Aorta (tissue), 5 donors: ENCODE measurements at regions not wholly inside any gene's neighbourhood (a gene's known extent, or its start where the extent isn't known, plus 50 kb on each side); places are given as distances from the start of the nearest gene placed in this dataset.
"Not testable (repeated sequence)": the region's sequence is repeated elsewhere in the genome, so short reads cannot be mapped to it uniquely, and the experiment has no call there.

ENCODE experiments used
- ATAC-seq: fragments of 200-7000 bp; cut with Tn5 transposase; one replicate; pipeline ENCODE4 v1.9.1; 2022; ENCODE audit warnings: moderate library complexity; ENCODE audit not compliant: low FRiP score
- DNase-seq, 2 donors: peaks; one replicate each; pipeline ENCODE4 v3.0.0-alpha.2; 2020
- H3K27ac ChIP-seq, 2 donors: one replicate each; pipeline ENCODE4 v1.5.1; 2013; ENCODE audit warnings: low read length in 2 of 2, mild to moderate bottlenecking in 2 of 2, moderate library complexity in 2 of 2, control low read depth in 1 of 2, inconsistent platforms in 1 of 2, low read depth in 1 of 2
- H3K27me3 ChIP-seq, 2 donors: one replicate each; pipeline ENCODE4 v1.6.1; 2013; ENCODE audit warnings: control low read depth in 1 of 2, low read length in 1 of 2, mild to moderate bottlenecking in 1 of 2, moderate library complexity in 1 of 2; ENCODE audit not compliant: insufficient read depth in 2 of 2, control insufficient read depth in 1 of 2
- H3K36me3 ChIP-seq, 2 donors: one replicate each; pipeline ENCODE4 v1.6.1; 2013; ENCODE audit warnings: control low read depth in 1 of 2, low read length in 1 of 2, mild to moderate bottlenecking in 1 of 2; ENCODE audit not compliant: insufficient read depth in 2 of 2, control insufficient read depth in 1 of 2
- H3K4me1 ChIP-seq, 2 donors: one replicate each; pipeline ENCODE4 v1.6.1; 2013; ENCODE audit warnings: low read length in 2 of 2, control low read depth in 1 of 2, mild to moderate bottlenecking in 1 of 2, moderate library complexity in 1 of 2; ENCODE audit not compliant: insufficient read depth in 2 of 2, control insufficient read depth in 1 of 2
- H3K4me3 ChIP-seq, 2 donors: one replicate each; pipeline ENCODE4 v1.5.1; 2013; ENCODE audit warnings: low read length in 2 of 2, control low read depth in 1 of 2, mild to moderate bottlenecking in 1 of 2
- H3K9me3 ChIP-seq: one replicate; pipeline ENCODE4 v1.6.1; 2013; ENCODE audit warnings: mild to moderate bottlenecking, low read length; ENCODE audit not compliant: control insufficient read depth
- WGBS, 2 donors: extraction: QIAGEN DNeasy Blood & Tissue Kit; methylation state at CpG; one replicate each; pipeline ENCODE4 v1.1.7; 2013; 5-methylcytosine and 5-hydroxymethylcytosine counted together
- intact Hi-C, 2 donors: fragments of 100-400 bp; cut with DNase I; formaldehyde crosslinking; loops; one replicate each; pipeline versions ENCODE4 v1.14.2 to v1.15.0; 2022
- donor health status: healthy with polysubstance abuse.
- donor health status: Bipolar disorder and iron deficiency.
- donor health status: DM: no; HTN: no; CAD: no.
- donor health status: DM: no; HTN: no; CAD: no.
- donor health status: DM: yes; HTN: yes; CAD: no.

DNA sequence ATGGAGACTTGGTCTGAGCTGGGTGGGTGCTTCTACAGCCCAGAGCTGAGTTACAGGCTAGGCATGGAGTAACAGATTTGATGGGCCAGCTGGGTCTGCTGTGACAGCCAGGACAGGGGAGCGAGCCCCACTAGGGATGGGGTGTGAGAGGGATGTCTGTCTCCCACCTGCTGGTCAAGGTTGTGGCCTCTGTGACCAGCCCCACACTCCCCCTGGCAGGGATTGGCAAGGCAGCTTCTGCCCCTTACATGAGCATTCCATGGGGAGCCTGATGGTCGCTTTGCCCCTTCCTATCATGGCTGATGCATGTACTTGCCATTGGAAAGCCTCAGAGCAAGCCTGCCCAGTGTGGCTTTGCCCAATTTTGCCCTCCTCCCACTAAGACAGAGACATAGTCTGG is 162.0 kb upstream of the FIGN start:
- ATAC-seq (no peak), DNase-seq (no peak)
- H3K27ac ChIP-seq, result no peak overlapping the region
- intact Hi-C loops, result no loop called here
- no peaks in the 10 kb centered on the region for H3K9me3 ChIP-seq
- no peak overlapping the region for H3K4me3 ChIP-seq
- H3K36me3 ChIP-seq, result no peaks in the 10 kb centered on the region
- WGBS, 2 donors, result 96% methylated on average over 2 of the region's 2 CpGs
- no peaks in the 10 kb centered on the region for H3K4me1 ChIP-seq
- no peaks in the 10 kb centered on the region for H3K27me3 ChIP-seq

DNA sequence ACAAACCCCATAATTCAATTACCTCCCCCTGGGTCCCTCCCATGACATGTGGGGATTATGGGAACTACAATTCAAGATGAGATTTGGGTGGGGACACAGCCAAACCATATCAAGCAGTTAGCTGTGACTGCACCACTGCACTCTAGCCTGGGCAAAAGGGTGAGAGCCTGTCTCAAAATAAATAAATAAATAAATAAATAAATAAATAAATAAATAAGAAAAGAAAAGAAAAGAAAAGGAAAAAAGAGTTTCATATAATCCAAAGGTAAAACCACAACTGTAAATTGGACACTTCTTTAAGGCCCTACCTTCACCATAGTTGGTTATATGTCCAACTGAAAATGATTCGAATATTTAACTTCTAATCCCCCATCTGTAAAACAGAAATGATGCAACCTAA is 157.6 kb upstream of the FIGN start:
- ATAC-seq, H3K27ac ChIP-seq, H3K36me3 ChIP-seq, intact Hi-C loops, H3K4me3 ChIP-seq, H3K27me3 ChIP-seq, H3K9me3 ChIP-seq, H3K4me1 ChIP-seq, DNase-seq: not testable (repeated sequence)
- 51 to 89% methylated on average over 1 of the region's 1 CpG for WGBS, 2 donors

DNA sequence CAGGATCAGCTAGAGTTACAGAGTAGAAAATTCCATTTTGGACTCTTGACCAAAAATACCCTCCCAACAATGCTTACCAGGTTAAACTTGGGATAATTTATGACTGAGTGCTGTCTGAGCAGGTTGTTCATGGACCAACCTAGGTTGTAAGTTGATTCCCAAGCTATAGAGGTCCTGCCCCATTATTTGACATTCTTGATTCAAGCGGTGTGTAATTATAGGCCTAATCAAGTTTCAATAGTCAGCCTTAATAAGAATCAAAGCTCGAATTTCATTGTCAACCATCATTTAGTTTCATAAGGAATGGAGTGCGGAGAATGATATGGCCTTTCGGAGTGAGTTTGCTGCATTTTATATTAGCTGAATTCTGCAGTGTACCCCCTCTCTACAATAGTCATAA is 152.8 kb upstream of the FIGN start:
- Histone ChIP-seq H3K9me3 (no peaks in the 10 kb centered on the region), H3K27me3 (no peaks in the 10 kb centered on the region), H3K27ac (no peak overlapping the region), H3K36me3 (no peaks in the 10 kb centered on the region), H3K4me1 (no peaks in the 10 kb centered on the region), H3K4me3 (no peak overlapping the region)
- ATAC-seq (no peak), DNase-seq (no peak)
- intact Hi-C loops, result no loop called here
- WGBS, 2 donors, result 94 to 97% methylated on average over 4 of the region's 4 CpGs

DNA sequence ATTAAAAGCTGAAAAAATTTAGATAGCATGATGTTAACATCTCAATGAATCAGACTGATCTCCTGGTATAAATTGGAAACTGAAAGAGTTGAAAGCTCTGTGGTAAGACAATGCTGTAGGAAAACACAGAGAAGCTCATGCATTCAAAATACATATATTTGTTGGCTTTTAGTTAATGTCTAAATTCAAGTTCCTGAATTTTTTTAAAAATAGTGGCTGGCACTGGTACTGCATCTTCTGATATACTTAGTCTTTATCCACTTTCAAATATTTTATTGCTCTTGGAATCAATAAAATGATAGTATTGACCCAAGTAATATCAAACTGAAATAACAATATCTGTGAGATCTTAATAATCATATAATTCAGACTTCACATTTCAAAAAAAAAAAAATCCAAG is 151.4 kb upstream of the FIGN start:
- intact Hi-C loops, result no loop called here
- no peak overlapping the region for H3K4me3 ChIP-seq
- no peak overlapping the region for H3K27ac ChIP-seq
- no peaks in the 10 kb centered on the region for H3K36me3 ChIP-seq
- ATAC-seq, result no peak
- H3K27me3 ChIP-seq, result no peaks in the 10 kb centered on the region
- H3K9me3 ChIP-seq, result no peaks in the 10 kb centered on the region
- H3K4me1 ChIP-seq, result no peaks in the 10 kb centered on the region
- no peak for DNase-seq

DNA sequence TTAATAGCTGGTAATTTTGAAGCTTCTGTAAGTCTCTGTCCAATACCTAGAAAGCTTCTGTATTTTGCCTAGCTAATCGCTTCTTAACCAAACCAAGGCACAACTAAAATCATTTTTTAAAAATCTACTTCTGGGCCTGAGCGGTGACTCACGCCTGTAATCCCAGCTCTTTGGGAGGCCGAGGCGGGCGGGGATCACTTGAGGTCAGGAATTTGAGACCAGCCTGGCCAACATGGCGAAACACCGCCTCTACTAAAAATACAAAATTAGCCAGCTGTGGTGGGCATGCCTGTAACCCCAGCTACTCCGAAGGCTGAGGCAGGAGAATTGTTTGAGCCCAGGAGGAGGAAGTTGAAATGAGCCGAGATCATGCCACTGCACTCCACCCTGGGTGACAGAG is 148.6 kb upstream of the FIGN start:
- WGBS, 2 donors, result 96 to 97% methylated on average over 10 of the region's 10 CpGs
- intact Hi-C loops, result no loop called here
- Histone ChIP-seq H3K4me1 (no peaks in the 10 kb centered on the region), H3K27me3 (no peaks in the 10 kb centered on the region), H3K4me3 (no peak overlapping the region), H3K36me3 (no peaks in the 10 kb centered on the region), H3K27ac (no peak overlapping the region), H3K9me3 (no peaks in the 10 kb centered on the region)
- DNase-seq (peak in 1 of 2 donors; percentile 45), ATAC-seq (no peak)

DNA sequence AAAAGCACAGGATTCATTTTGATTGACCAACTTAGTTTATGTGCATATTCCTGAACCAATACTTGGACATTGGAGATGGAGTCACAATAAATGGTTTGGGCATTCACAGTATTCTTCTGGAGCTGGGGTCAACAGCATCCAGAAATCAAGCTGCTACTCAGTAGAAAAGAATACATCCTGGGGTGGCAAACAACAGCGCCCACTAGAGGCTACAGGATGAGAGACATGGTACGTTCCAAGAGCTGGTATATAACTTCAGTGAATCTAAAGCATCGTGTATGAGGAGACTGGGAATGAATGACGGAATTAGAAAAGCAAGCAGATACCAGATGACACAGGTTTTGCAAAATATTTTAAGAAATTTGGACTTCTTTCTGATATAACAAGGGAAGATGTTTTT is 142.9 kb upstream of the FIGN start:
- no peaks in the 10 kb centered on the region for H3K27me3 ChIP-seq
- ATAC-seq (no peak), DNase-seq (no peak)
- H3K9me3 ChIP-seq, result no peaks in the 10 kb centered on the region
- intact Hi-C loops, result loop anchor here in 1 of 2 donors (5.0 kb wide), 1 partner anchor 526 kb away; no protein-coding TSS in a partner anchor
- H3K36me3 ChIP-seq, result no peaks in the 10 kb centered on the region
- 87% methylated on average over 4 of the region's 4 CpGs for WGBS, 2 donors
- H3K27ac ChIP-seq, result no peak overlapping the region
- H3K4me3 ChIP-seq, result no peak overlapping the region
- H3K4me1 ChIP-seq, result no peaks in the 10 kb centered on the region

DNA sequence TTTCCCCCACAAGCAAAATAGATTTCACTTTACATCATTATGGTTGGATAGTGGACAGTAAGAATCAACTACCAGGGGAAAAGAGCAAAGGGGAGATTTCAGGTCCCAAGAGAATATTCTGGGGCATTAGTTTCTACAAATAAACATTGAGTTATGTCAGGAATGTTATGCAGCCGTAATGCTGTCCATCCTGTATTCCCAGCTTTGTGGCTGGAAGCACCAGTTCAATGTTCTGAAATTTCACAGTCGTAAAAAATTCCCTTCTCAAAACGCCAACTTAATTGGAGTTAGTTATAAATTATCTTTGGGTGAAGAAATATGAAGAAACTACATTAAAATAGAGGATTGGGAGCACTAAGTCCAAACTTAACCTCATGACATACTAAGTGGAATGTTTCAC is 141.5 kb upstream of the FIGN start:
- H3K27ac ChIP-seq, result no peak overlapping the region
- WGBS, 2 donors, result 0 to 5% methylated on average over 3 of the region's 3 CpGs
- H3K4me3 ChIP-seq, result peak overlapping the region in 1 of 2 donors; percentile 34

DNA sequence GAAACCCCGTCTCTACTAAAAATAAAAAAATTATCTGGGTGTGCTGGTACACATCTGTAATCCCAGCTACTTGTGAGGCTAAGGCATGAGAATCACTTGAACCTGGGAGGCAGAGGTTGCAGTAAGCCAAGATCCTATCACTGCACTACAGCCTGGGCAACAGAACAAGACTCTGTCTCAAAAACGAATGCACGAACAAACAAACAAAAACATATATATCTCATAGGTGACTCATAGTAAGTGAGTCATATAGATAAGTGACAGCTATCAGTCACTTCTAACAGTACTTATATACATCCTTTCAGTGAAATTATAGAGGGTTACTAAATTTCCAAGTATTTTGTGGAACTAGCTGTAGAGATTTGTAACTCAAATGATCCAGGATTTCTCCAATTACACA is 127.3 kb upstream of the FIGN start:
- H3K36me3 ChIP-seq, result no peaks in the 10 kb centered on the region
- no peak overlapping the region for H3K27ac ChIP-seq
- H3K9me3 ChIP-seq, result no peaks in the 10 kb centered on the region
- 79 to 82% methylated on average over 3 of the region's 3 CpGs for WGBS, 2 donors
- H3K4me3 ChIP-seq, result no peak overlapping the region
- ATAC-seq (no peak), DNase-seq (no peak)
- H3K27me3 ChIP-seq, result no peaks in the 10 kb centered on the region
- no peaks in the 10 kb centered on the region for H3K4me1 ChIP-seq
- intact Hi-C loops, result no loop called here

More for the DNA sequence above, 141.5 kb upstream of the FIGN start:
- H3K27me3 ChIP-seq, result no peaks in the 10 kb centered on the region
- intact Hi-C loops, result loop anchor here in 1 of 2 donors (5.0 kb wide), 1 partner anchor 525 kb away; no protein-coding TSS in a partner anchor
- no peaks in the 10 kb centered on the region for H3K4me1 ChIP-seq
- no peak for DNase-seq
- H3K9me3 ChIP-seq, result no peaks in the 10 kb centered on the region
- H3K36me3 ChIP-seq, result no peaks in the 10 kb centered on the region
- ATAC-seq, result no peak

DNA sequence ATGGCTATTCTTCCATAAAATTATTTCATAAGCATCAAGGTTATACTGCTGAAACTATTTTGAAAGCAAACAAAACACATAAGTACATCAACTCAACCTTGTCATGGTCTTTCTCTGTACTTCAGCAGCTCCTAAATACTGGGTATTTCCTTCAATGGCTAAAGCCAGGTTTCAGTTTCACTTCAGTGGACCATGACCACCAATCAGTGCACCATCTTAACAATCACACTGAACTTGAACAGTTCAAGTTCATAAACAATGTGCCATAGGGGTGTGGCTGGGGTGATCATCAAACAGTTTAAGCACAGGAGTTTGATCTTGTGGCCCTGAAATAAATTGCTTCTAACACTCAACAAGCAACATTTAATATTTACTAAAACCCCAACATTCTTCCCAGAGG is 124.1 kb upstream of the FIGN start:
- Histone ChIP-seq H3K27me3 (no peaks in the 10 kb centered on the region), H3K27ac (no peak overlapping the region), H3K36me3 (no peaks in the 10 kb centered on the region), H3K4me3 (no peak overlapping the region), H3K4me1 (no peaks in the 10 kb centered on the region), H3K9me3 (no peaks in the 10 kb centered on the region)
- no peak for ATAC-seq
- no peak for DNase-seq
- intact Hi-C loops, result no loop called here
